Uterus (tissue), 2 donors: ENCODE measurements at regions not wholly inside any gene's neighbourhood (a gene's known extent, or its start where the extent isn't known, plus 50 kb on each side); places are given as distances from the start of the nearest gene placed in this dataset.

Experiments
- CTCF ChIP-seq, 4 experiments: fragments of 200-600 bp in 2 of 4; fragments of 450-650 bp in 2 of 4; sonication (generic) in 2 of 4; IDR thresholded peaks; one replicate each; pipeline ENCODE4 v1.5.1; 2016 to 2019; ENCODE audit warnings: antibody characterized with exemption in 4 of 4, mild to moderate bottlenecking in 2 of 4, moderate library complexity in 1 of 4
- POLR2A ChIP-seq, 2 donors: fragments of 450-650 bp; IDR thresholded peaks; one replicate each; pipeline ENCODE4 v1.6.1; 2016; ENCODE audit warnings: antibody characterized with exemption in 2 of 2, mild to moderate bottlenecking in 1 of 2, moderate library complexity in 1 of 2

GRCh38 chr10:29135337-29135736 lies 153.5 kb upstream of the LYZL1 start:
- no peak for TF ChIP-seq CTCF (IDR thresholded peaks at IDR 0.05)
- no peak for TF ChIP-seq POLR2A (IDR thresholded peaks at IDR 0.05)
